22Rv1 (cell line): ENCODE measurements at regions not wholly inside any gene's neighbourhood (a gene's known extent, or its start where the extent isn't known, plus 50 kb on each side); places are given as distances from the start of the nearest gene placed in this dataset.

Source experiments
- CTCF ChIP-seq: fragments of 450-650 bp; IDR thresholded peaks from 2 replicates; pipeline ENCODE4 v1.5.1; 2017; ENCODE audit warnings: mild to moderate bottlenecking
- ZFX ChIP-seq: fragments of 450-650 bp; IDR thresholded peaks from 2 replicates; pipeline ENCODE4 v1.6.1; 2017; ENCODE audit warnings: antibody characterized with exemption, borderline replicate concordance

GRCh38 chr16:62701426-62701825, 665.2 kb upstream of the CDH8 start:
- TF ChIP-seq CTCF = no peak
- no peak for TF ChIP-seq ZFX
